H1 (cell line): ENCODE measurements at regions not wholly inside any gene's neighbourhood (a gene's known extent, or its start where the extent isn't known, plus 50 kb on each side); places are given as distances from the start of the nearest gene placed in this dataset.

ENCODE experiments used
- ATF2 ChIP-seq: IDR thresholded peaks from 2 replicates; pipeline ENCODE4 v1.6.1; 2012; ENCODE audit warnings: low read length, inconsistent platforms
- ATF3 ChIP-seq: IDR thresholded peaks from 2 replicates; pipeline ENCODE4 v1.6.1; 2011; ENCODE audit warnings: low read depth, mild to moderate bottlenecking, low read length; ENCODE audit not compliant: insufficient read depth
- BACH1 ChIP-seq: IDR thresholded peaks from 2 replicates; pipeline ENCODE4 v1.6.1; 2012; ENCODE audit warnings: low read length, improper control_type of control experiment
- BRCA1 ChIP-seq: IDR thresholded peaks from 2 replicates; pipeline ENCODE4 v1.6.1; 2012; ENCODE audit warnings: low read depth, low read length, improper control_type of control experiment
- CHD7 ChIP-seq: fragments of 300-600 bp; sonication (generic); IDR thresholded peaks from 2 replicates; pipeline ENCODE4 v1.7.1; 2012; ENCODE audit warnings: low read length, moderate library complexity, mild to moderate bottlenecking, inconsistent platforms; ENCODE audit not compliant: insufficient replicate concordance
- POLR2A ChIP-seq, 2 experiments: IDR thresholded peaks; 1 replicate in 1 of 2; 2 replicates in 1 of 2; pipeline ENCODE4 v1.6.1; 2011; ENCODE audit warnings: low read depth in 2 of 2, low read length in 2 of 2, mild to moderate bottlenecking in 2 of 2; ENCODE audit errors: control extremely low read depth in 1 of 2
- SIX5 ChIP-seq: IDR thresholded peaks from 2 replicates; pipeline ENCODE4 v1.6.1; 2011; ENCODE audit warnings: mild to moderate bottlenecking, low read depth, low read length
- SUZ12 ChIP-seq: fragments of 200-600 bp; sonication (generic); IDR thresholded peaks from 2 replicates; pipeline ENCODE4 v1.6.1; 2012; ENCODE audit warnings: mild to moderate bottlenecking, inconsistent platforms, low read length, moderate library complexity, mixed read lengths
- TBP ChIP-seq: IDR thresholded peaks from 2 replicates; pipeline ENCODE4 v1.6.1; 2011; ENCODE audit warnings: low read depth, low read length, improper control_type of control experiment
- YY1 ChIP-seq: IDR thresholded peaks from 2 replicates; pipeline ENCODE4 v1.6.1; 2011; ENCODE audit warnings: low read depth, mild to moderate bottlenecking, low read length

GRCh38 chr2:139492131-139492680 lies 712.0 kb upstream of the NXPH2 start (continued):
- TF ChIP-seq CHD7 (no peak), ATF3 (no peak), ATF2 (no peak), BACH1 (no peak), POLR2A (IDR thresholded peaks at IDR 0.05; ENCODE audit: control extremely low read depth in 1 of 2, low read depth in 2 of 2, low read length in 2 of 2) (no peak), SIX5 (no peak), SUZ12 (no peak), BRCA1 (no peak), YY1 (no peak), TBP (no peak)
